ENCODE measurements at regions not wholly inside any gene's neighbourhood (a gene's known extent, or its start where the extent isn't known, plus 50 kb on each side); places are given as distances from the start of the nearest gene placed in this dataset.
A peak's percentile ranks its signal among the peaks of the same experiment; 100 is the strongest.

DNA sequence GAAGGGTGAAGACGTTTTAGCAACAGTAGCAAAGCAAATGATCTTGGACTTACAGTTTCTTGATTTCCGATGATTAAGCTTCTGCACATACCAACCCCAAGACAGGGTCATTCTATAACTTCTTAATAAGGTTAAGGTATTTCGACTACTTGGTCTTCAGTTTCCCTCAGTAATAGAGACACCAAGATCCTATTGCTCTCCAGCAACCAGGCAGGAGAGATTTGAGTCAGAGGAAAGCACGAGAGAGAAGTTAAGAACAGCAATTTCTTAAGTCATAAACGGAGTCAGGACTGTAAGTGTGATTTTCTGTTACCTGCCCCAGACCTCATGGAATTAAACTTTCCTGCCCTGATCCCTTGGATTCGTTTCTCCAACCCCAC, 215.6 kb downstream of the TTC8 start:
- peak overlapping the region in 2 of 3 donors; percentile 42 to 55 for H3K4me3 ChIP-seq
- no peak for DNase-seq (ENCODE audit: low spot score in 2 of 2)
- intact Hi-C loops (cut with DNase I; ENCODE audit: low total_unique reads): no loop called here

DNA sequence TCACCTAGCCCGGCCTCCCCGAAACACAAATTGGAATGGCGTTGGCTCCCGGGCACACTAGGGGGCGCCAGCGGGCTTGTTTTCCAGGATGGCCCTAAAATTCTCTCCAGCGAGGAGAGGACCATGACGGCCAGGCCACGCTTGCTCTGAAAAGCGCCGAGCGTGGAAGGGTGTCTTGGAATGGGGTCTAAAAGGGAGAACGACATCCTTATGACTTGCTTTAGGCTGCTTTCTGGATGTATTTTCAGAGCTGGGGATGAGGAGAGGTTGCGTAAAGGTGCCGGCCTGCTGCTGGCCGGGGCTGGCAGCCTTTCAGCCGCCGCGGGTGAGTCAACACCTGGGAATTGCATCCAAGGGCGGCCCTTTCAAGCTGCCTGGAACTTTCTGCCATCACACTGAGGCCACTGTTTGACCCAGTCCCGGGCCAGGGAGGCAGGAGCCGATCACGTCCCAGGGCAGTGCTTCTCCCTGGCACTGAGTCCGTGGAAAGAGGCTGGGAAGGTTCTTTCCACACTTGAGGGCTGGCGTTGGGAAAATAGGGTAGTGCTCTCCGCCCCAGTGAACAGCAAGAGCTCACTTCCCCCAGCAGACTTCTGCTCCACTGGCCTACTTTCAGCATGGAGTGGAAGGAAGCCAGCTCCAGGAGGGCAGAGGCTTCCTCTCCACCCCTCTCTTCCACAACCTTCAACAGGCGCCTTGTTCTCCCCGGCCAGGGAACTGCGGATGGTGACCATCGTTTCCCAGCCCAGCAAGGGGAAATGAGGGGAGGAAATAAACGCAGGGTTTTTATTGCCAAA, 216.2 kb downstream of the TTC8 start:
- peak; percentile 91 to 92 for DNase-seq (ENCODE audit: low spot score in 2 of 2)
- Histone ChIP-seq H3K4me1 (no peaks in the 10 kb centered on the region), H3K36me3 (no peaks in the 10 kb centered on the region), H3K27ac (peak overlapping the region; percentile 87 to 90), H3K9me3 (no peaks in the 10 kb centered on the region), H3K27me3 (no peaks in the 10 kb centered on the region), H3K4me3 (peak overlapping the region; percentile 28 to 55 (median 42))
- TF ChIP-seq, protein P1, sequence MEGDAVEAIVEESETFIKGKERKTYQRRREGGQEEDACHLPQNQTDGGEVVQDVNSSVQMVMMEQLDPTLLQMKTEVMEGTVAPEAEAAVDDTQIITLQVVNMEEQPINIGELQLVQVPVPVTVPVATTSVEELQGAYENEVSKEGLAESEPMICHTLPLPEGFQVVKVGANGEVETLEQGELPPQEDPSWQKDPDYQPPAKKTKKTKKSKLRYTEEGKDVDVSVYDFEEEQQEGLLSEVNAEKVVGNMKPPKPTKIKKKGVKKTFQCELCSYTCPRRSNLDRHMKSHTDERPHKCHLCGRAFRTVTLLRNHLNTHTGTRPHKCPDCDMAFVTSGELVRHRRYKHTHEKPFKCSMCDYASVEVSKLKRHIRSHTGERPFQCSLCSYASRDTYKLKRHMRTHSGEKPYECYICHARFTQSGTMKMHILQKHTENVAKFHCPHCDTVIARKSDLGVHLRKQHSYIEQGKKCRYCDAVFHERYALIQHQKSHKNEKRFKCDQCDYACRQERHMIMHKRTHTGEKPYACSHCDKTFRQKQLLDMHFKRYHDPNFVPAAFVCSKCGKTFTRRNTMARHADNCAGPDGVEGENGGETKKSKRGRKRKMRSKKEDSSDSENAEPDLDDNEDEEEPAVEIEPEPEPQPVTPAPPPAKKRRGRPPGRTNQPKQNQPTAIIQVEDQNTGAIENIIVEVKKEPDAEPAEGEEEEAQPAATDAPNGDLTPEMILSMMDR (IDR thresholded peaks at IDR 0.05): peak; percentile 67 to 98 (median 90)
- no peak for TF ChIP-seq POLR2A (IDR thresholded peaks at IDR 0.05)
- TF ChIP-seq POLR2AphosphoS5 (IDR thresholded peaks at IDR 0.05): peak; percentile 47 to 74 (median 53)
- intact Hi-C loops (cut with DNase I; ENCODE audit: low total_unique reads): no loop called here

More for the DNA sequence above, 215.6 kb downstream of the TTC8 start:
- no peaks in the 10 kb centered on the region for H3K36me3 ChIP-seq
- TF ChIP-seq POLR2AphosphoS5 (IDR thresholded peaks at IDR 0.05) (no peak), POLR2A (IDR thresholded peaks at IDR 0.05) (no peak)
- TF ChIP-seq, protein P1 (IDR thresholded peaks at IDR 0.05): no peak
- peak overlapping the region; percentile 87 to 90 for H3K27ac ChIP-seq
- no peaks in the 10 kb centered on the region for H3K4me1 ChIP-seq
- H3K9me3 ChIP-seq: no peaks in the 10 kb centered on the region
- no peaks in the 10 kb centered on the region for H3K27me3 ChIP-seq

DNA sequence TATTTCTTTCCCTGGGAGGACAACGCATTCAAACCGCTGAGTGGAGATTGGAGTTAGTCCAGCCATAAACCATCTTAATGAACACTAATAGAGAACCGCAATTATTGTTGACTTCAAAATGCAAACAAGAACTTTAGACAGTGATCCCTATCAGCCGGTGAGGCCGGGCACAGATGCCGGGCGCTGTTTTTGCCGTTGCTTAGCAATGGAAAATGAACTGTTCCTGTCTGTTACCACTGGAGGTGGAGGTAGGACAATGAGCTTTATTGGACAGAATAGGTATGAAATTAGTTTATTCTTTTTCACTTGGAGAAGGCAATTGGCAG, 216.8 kb downstream of the TTC8 start:
- H3K27ac ChIP-seq: peak overlapping the region; percentile 87 to 90
- no peaks in the 10 kb centered on the region for H3K4me1 ChIP-seq
- peak overlapping the region in 2 of 3 donors; percentile 42 to 55 for H3K4me3 ChIP-seq
- TF ChIP-seq POLR2AphosphoS5 (IDR thresholded peaks at IDR 0.05): no peak
- TF ChIP-seq, protein P1 (IDR thresholded peaks at IDR 0.05): peak; percentile 12 to 33 (median 14)
- H3K9me3 ChIP-seq: no peaks in the 10 kb centered on the region
- H3K36me3 ChIP-seq: no peaks in the 10 kb centered on the region
- no peaks in the 10 kb centered on the region for H3K27me3 ChIP-seq
- peak; percentile 70 to 82 for DNase-seq (ENCODE audit: low spot score in 2 of 2)
- intact Hi-C loops (cut with DNase I; ENCODE audit: low total_unique reads): no loop called here

DNA sequence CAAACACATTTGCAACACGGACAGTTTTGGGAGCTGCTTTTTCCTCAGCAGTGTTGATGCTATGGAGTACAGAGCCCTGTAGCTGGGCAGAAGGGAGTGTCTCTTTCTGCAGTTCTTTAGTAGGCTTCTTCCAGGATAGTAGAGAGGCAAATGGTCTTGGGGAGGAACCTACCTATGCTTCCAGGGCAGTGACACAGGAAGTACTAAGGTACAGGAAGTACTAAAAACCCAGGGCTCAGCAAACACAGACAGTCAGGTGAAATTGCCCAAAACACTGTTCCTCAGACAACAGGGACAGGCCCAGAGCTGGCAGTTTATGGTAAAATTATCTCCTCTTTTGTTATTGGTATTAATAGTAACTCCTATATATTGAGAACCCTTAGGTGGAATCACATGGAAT, 217.6 kb downstream of the TTC8 start:
- intact Hi-C loops (cut with DNase I; ENCODE audit: low total_unique reads): no loop called here
- Histone ChIP-seq H3K36me3 (no peaks in the 10 kb centered on the region), H3K27ac (peak overlapping the region in 1 of 2 donors; percentile 90), H3K4me3 (no peak overlapping the region), H3K4me1 (no peaks in the 10 kb centered on the region), H3K9me3 (no peaks in the 10 kb centered on the region), H3K27me3 (no peaks in the 10 kb centered on the region)
- DNase-seq (ENCODE audit: low spot score in 2 of 2): no peak
- TF ChIP-seq POLR2AphosphoS5 (IDR thresholded peaks at IDR 0.05) (no peak), POLR2A (IDR thresholded peaks at IDR 0.05) (no peak)
- TF ChIP-seq, protein P1 (IDR thresholded peaks at IDR 0.05): no peak

DNA sequence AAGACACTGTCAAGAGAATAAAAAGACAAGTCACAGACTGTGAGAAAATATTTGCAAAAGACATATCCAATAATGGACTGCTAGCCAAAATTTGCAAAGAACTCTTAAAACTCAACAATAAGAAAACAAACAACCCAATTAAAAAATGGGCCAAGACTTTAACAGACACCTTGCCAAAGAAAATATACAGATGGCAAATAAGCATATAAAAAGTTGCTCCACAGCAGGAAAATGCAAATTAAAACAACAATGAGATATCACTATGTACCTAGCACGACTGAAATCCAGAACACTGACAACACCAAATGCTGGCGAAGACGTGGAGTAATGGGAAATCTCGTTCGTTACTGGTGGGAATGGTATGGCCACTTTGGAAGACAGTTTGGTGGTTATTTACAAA, 228.9 kb downstream of the TTC8 start:
- H3K4me1 ChIP-seq: no peaks in the 10 kb centered on the region
- intact Hi-C loops (cut with DNase I; ENCODE audit: low total_unique reads): no loop called here
- no peaks in the 10 kb centered on the region for H3K36me3 ChIP-seq
- peaks cover 0 to 5% of the 10 kb centered on the region in 2 donors for H3K9me3 ChIP-seq
- no peak overlapping the region for H3K4me3 ChIP-seq
- TF ChIP-seq POLR2A (IDR thresholded peaks at IDR 0.05) (no peak), POLR2AphosphoS5 (IDR thresholded peaks at IDR 0.05) (no peak)
- TF ChIP-seq, protein P1 (IDR thresholded peaks at IDR 0.05): no peak
- no peak for DNase-seq (ENCODE audit: low spot score in 2 of 2)
- no peak overlapping the region for H3K27ac ChIP-seq
- no peaks in the 10 kb centered on the region for H3K27me3 ChIP-seq

Measured in breast epithelium (tissue), 4 donors.